ENCODE measurements at regions not wholly inside any gene's neighbourhood (a gene's known extent, or its start where the extent isn't known, plus 50 kb on each side); places are given as distances from the start of the nearest gene placed in this dataset.

DNA sequence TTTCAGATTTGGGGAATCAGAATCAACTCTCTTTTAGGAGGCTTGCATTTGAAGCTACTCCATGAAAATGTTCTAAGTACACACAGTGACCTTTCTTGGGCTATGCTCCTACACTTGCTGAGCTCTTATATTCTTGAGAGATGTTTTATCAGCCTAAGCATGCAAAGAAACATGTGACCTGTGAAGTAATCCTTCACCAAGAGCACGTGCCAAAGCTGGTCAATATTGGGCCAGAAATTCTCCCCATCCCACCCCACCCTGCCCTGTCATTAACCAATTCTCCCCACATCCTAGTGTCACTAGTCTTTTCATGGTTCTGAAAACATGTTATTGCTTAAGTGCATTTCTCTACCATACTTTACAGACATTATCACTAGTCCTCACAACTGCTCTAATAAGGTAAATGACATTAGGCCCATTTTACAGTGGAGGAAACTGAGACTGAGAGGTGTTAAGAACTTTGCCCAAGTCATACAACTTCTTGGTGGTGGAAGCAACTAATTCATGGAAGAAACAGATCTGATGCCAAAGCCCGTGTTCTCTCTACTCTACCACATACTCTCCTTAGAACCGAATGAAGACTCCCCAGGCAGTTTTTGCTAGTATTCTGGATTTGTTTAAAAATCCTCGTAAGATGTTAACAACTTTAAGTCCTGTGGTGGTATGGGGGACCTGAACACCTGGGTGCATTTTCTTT lies 200.6 kb downstream of the PTEN start:
- TF ChIP-seq, protein P1, sequence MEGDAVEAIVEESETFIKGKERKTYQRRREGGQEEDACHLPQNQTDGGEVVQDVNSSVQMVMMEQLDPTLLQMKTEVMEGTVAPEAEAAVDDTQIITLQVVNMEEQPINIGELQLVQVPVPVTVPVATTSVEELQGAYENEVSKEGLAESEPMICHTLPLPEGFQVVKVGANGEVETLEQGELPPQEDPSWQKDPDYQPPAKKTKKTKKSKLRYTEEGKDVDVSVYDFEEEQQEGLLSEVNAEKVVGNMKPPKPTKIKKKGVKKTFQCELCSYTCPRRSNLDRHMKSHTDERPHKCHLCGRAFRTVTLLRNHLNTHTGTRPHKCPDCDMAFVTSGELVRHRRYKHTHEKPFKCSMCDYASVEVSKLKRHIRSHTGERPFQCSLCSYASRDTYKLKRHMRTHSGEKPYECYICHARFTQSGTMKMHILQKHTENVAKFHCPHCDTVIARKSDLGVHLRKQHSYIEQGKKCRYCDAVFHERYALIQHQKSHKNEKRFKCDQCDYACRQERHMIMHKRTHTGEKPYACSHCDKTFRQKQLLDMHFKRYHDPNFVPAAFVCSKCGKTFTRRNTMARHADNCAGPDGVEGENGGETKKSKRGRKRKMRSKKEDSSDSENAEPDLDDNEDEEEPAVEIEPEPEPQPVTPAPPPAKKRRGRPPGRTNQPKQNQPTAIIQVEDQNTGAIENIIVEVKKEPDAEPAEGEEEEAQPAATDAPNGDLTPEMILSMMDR (IDR thresholded peaks at IDR 0.05; ENCODE audit: insufficient read depth, low read length, poor library complexity, severe bottlenecking), result no peak
- TF ChIP-seq EZH2phosphoT487 (conservative IDR thresholded peaks at IDR 0.05; ENCODE audit: low read length), result no peak

Measured in SU-DHL-6 (cell line).